ENCODE measurements at regions not wholly inside any gene's neighbourhood (a gene's known extent, or its start where the extent isn't known, plus 50 kb on each side); places are given as distances from the start of the nearest gene placed in this dataset.

- DNase-seq, result no peak
These were observed 85.4 kb upstream of the ACTRT2 start for GRCh38 chr1:2935751-2936390.

GRCh38 chr1:2936559-2937515, 84.4 kb upstream of the ACTRT2 start:
- DNase-seq, result no peak

GRCh38 chr1:2937805-2938204, 83.5 kb upstream of the ACTRT2 start:
- DNase-seq, result no peak

- DNase-seq, result no peak
These were observed 82.2 kb upstream of the ACTRT2 start for GRCh38 chr1:2939041-2939552.

- DNase-seq, result no peak
These were observed 81.1 kb upstream of the ACTRT2 start for GRCh38 chr1:2940178-2940577.

GRCh38 chr1:2941040-2941439, 80.2 kb upstream of the ACTRT2 start:
- no peak for DNase-seq

GRCh38 chr1:2941907-2942306, 79.4 kb upstream of the ACTRT2 start:
- DNase-seq, result no peak

- DNase-seq, result no peak
These were observed 78.9 kb upstream of the ACTRT2 start for GRCh38 chr1:2942410-2942809.

- DNase-seq, result no peak
These were observed 77.5 kb upstream of the ACTRT2 start for GRCh38 chr1:2943686-2944260.

- DNase-seq, result no peak
These were observed 76.6 kb upstream of the ACTRT2 start for GRCh38 chr1:2944705-2945104.

GRCh38 chr1:2945821-2946231, 75.4 kb upstream of the ACTRT2 start:
- no peak for DNase-seq

GRCh38 chr1:2946291-2946690, 75.0 kb upstream of the ACTRT2 start:
- DNase-seq, result no peak

- peak; percentile 3 for DNase-seq
These were observed 74.1 kb upstream of the ACTRT2 start for GRCh38 chr1:2946999-2947690.

GRCh38 chr1:2948001-2948750, 73.1 kb upstream of the ACTRT2 start:
- DNase-seq, result no peak

- DNase-seq, result no peak
These were observed 72.3 kb upstream of the ACTRT2 start for GRCh38 chr1:2948751-2949680.

- DNase-seq, result no peak
These were observed 71.0 kb upstream of the ACTRT2 start for GRCh38 chr1:2949966-2950925.

- DNase-seq, result no peak
These were observed 70.4 kb upstream of the ACTRT2 start for GRCh38 chr1:2950926-2951305.

- no peak for DNase-seq
These were observed 69.4 kb upstream of the ACTRT2 start for GRCh38 chr1:2951856-2952255.

GRCh38 chr1:2952371-2952770, 68.9 kb upstream of the ACTRT2 start:
- DNase-seq, result no peak

GRCh38 chr1:2952992-2953391, 68.3 kb upstream of the ACTRT2 start:
- DNase-seq, result no peak

Measured in retina (tissue), 1 donor.